ENCODE measurements at regions not wholly inside any gene's neighbourhood (a gene's known extent, or its start where the extent isn't known, plus 50 kb on each side); places are given as distances from the start of the nearest gene placed in this dataset.
"Not testable (repeated sequence)": the region's sequence is repeated elsewhere in the genome, so short reads cannot be mapped to it uniquely, and the experiment has no call there.

DNA sequence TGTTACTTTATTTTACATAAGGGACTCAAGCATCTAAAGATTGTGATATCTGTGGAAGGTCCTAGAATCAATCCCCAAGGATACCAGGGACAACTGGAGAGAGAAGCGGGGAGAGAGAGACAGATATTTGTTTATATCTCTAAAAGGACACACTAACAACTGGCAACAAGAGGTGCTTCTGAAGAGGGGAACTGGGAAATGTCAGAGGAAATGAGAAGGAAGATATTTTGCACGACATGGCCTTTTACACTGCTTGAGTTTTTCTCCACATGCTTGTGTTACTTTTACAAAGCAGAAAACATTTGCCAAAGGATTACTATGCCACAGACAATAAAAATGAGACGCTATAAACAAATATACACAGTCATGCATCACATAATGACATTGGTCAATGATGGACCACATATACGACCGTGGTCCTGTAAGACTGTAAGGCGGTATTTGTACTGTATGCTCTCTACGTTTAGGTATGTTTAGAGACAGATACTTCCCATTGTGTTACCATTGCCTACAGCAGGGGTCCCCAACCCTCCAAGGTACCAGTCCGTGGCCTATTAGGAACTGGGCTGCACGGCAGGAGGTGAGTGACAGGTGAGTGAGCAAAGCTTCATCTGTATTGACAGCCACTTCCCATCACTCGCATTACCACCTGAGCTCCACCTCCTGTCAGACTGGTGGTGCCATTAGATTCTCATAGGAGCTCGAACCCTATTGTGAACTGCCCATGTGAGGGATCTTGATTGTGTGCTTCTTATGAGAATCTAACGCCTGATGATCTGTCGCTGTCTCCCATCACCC lies 64.6 kb upstream of the PTPN1 start:
- TF ChIP-seq, protein P1, sequence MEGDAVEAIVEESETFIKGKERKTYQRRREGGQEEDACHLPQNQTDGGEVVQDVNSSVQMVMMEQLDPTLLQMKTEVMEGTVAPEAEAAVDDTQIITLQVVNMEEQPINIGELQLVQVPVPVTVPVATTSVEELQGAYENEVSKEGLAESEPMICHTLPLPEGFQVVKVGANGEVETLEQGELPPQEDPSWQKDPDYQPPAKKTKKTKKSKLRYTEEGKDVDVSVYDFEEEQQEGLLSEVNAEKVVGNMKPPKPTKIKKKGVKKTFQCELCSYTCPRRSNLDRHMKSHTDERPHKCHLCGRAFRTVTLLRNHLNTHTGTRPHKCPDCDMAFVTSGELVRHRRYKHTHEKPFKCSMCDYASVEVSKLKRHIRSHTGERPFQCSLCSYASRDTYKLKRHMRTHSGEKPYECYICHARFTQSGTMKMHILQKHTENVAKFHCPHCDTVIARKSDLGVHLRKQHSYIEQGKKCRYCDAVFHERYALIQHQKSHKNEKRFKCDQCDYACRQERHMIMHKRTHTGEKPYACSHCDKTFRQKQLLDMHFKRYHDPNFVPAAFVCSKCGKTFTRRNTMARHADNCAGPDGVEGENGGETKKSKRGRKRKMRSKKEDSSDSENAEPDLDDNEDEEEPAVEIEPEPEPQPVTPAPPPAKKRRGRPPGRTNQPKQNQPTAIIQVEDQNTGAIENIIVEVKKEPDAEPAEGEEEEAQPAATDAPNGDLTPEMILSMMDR (conservative IDR thresholded peaks at IDR 0.05): no peak
- DNase-seq (ENCODE audit: low read depth, low spot score): no peak
- Mint-ChIP-seq H3K4me1 (peaks cover 3% of the 10 kb centered on the region), H3K36me3 (ENCODE audit: low read depth) (no peaks in the 10 kb centered on the region), H3K27ac (ENCODE audit: unreplicated experiment) (no peak overlapping the region), H3K9me3 (no peaks in the 10 kb centered on the region), H3K27me3 (ENCODE audit: low read depth) (peaks cover 7% of the 10 kb centered on the region), H3K4me3 (no peak overlapping the region)

DNA sequence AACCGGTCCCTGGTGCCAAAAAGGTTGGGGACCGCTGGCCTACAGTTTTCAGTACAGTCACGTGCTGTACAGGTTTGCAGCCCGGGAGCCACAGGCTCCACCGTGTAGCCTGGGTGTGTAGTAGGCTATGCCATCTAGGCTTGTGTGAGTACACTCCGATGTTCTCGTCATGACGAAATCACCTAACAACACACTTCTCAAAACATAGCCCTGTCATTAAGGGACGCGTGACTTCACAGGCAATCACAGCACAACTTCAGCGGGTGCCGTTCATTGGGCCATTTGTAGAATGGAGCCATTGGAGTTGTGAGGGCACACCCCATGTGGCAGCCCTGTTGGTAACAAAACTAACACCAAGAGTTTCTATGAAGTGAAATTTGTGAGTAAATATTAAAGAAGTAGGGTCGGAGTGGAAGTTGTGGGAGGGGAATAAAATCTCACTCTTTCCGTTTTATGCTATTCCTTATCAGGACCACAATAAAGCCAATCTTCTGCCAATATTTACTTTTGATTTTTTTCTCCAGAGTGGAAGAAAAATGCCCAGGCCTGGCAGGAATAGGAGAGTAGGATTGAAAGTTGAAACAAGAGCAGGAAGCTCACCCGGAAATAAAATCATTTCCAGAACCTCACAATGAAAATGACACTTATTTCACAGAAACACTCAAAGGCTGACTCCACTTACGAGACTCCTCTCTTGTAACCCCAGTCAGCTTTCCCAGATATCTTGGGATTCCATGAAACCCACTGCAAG lies 63.7 kb upstream of the PTPN1 start:
- no peak overlapping the region for H3K4me3 Mint-ChIP-seq
- H3K9me3 Mint-ChIP-seq: no peaks in the 10 kb centered on the region
- peaks cover 7% of the 10 kb centered on the region for H3K4me1 Mint-ChIP-seq
- no peaks in the 10 kb centered on the region for H3K36me3 Mint-ChIP-seq (ENCODE audit: low read depth)
- no peak for DNase-seq (ENCODE audit: low read depth, low spot score)
- H3K27me3 Mint-ChIP-seq (ENCODE audit: low read depth): peaks cover 15% of the 10 kb centered on the region
- TF ChIP-seq, protein P1 (conservative IDR thresholded peaks at IDR 0.05): no peak
- no peak overlapping the region for H3K27ac Mint-ChIP-seq (ENCODE audit: unreplicated experiment)

- TF ChIP-seq, protein P1 (conservative IDR thresholded peaks at IDR 0.05): no peak
- H3K27me3 Mint-ChIP-seq (ENCODE audit: low read depth): peaks cover 19% of the 10 kb centered on the region
- no peak overlapping the region for H3K27ac Mint-ChIP-seq (ENCODE audit: unreplicated experiment)
- DNase-seq (ENCODE audit: low read depth, low spot score): no peak
- no peaks in the 10 kb centered on the region for H3K36me3 Mint-ChIP-seq (ENCODE audit: low read depth)
- no peaks in the 10 kb centered on the region for H3K9me3 Mint-ChIP-seq
- H3K4me1 Mint-ChIP-seq: peaks cover 7% of the 10 kb centered on the region
- no peak overlapping the region for H3K4me3 Mint-ChIP-seq
These were observed 62.9 kb upstream of the PTPN1 start for GRCh38 chr20:50447102-50447804.

DNA sequence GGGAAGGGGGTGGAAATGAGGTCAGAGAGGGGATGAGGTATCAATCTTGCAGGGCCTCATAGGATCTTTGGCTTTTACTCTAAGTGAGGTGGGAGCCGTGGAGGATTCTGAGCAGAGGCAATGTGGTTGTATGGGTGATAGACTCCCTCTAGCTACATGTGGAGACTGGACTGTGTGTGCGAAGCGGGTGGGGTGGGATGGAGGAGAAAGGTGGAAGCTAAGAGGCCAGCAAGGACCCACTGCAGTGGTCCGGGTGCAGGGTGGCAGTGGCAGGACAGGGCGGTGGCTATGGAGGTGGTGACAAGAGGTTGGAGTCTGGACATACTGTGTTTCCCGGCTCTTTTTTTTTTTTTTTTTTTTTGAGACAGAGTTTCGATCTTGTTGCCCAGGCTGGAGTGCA lies 62.4 kb upstream of the PTPN1 start:
- Mint-ChIP-seq H3K9me3 (no peaks in the 10 kb centered on the region), H3K4me3 (no peak overlapping the region), H3K27me3 (ENCODE audit: low read depth) (peaks cover 23% of the 10 kb centered on the region), H3K36me3 (ENCODE audit: low read depth) (no peaks in the 10 kb centered on the region), H3K4me1 (peaks cover 7% of the 10 kb centered on the region), H3K27ac (ENCODE audit: unreplicated experiment) (no peak overlapping the region)
- TF ChIP-seq, protein P1 (conservative IDR thresholded peaks at IDR 0.05): no peak
- no peak for DNase-seq (ENCODE audit: low read depth, low spot score)

DNA sequence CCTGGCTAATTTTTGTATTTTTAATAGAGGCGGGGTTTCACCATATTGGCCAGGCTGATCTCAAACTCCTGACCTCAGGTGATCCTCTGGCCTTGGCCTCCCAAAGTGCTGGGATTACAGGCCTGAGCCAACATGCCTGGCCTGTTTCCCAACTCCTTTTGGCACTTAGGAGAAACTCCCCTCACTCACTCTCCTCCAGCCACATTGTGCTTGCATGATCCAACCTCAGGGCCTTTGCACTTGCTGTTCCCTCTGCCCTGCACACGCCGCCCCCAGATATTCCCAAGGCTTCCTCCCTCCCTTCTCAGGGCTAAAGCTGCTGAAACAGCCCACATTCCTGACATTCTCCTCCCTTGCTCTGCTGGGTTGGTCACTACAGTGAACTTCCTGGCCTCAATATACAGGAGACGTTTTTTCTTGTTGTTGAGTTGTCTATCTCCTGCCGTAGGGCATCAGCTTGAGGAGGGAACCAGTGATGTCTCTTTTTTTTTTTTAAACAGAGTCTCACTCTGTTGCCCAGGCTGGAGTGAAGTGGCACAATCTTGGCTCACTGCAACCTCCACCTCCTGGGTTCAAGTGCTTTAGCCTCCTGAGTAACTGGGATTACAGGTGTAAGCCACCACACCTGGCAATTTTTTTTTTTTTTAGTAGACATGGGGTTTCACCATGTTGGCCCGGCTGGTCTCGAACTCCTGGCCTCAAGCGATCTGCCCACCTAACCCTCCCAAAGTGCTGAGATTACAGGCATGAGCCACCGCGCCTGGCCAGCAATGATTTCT lies 61.4 kb upstream of the PTPN1 start:
- peaks cover 26% of the 10 kb centered on the region for H3K27me3 Mint-ChIP-seq (ENCODE audit: low read depth)
- not testable (repeated sequence) for H3K4me1 Mint-ChIP-seq; H3K27ac Mint-ChIP-seq (ENCODE audit: unreplicated experiment); H3K4me3 Mint-ChIP-seq; H3K9me3 Mint-ChIP-seq; H3K36me3 Mint-ChIP-seq (ENCODE audit: low read depth); DNase-seq (ENCODE audit: low read depth, low spot score)

Data from neural crest cell (in vitro differentiated cells).